GM12872 (cell line): ENCODE measurements at regions not wholly inside any gene's neighbourhood (a gene's known extent, or its start where the extent isn't known, plus 50 kb on each side); places are given as distances from the start of the nearest gene placed in this dataset.

Source experiments
- TF ChIP-seq, protein P1 (sequence below): IDR thresholded peaks from 3 replicates; pipeline ENCODE4 v1.5.1; 2011; ENCODE audit warnings: low read depth, mild to moderate bottlenecking, low read length, moderate library complexity; ENCODE audit not compliant: insufficient read depth

DNA sequence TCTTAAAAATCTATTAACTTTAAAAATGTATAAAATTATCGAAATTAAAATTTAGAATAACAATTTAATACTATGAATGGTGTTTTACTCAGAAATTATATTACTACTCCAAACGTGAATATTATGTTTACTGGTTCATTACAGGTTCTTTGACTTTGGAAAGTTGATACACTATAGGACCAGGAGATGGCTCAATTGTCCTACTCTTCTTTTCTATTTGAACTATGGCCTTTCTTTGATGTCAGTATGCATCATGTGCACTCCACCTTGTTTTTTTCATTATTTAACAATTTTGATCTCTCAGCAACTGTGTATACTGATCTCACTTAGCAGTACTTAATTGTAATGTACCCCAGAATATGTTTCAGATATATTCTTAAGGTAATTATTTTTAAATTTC, 391.5 kb upstream of the MANEA start:
- TF ChIP-seq, protein P1, sequence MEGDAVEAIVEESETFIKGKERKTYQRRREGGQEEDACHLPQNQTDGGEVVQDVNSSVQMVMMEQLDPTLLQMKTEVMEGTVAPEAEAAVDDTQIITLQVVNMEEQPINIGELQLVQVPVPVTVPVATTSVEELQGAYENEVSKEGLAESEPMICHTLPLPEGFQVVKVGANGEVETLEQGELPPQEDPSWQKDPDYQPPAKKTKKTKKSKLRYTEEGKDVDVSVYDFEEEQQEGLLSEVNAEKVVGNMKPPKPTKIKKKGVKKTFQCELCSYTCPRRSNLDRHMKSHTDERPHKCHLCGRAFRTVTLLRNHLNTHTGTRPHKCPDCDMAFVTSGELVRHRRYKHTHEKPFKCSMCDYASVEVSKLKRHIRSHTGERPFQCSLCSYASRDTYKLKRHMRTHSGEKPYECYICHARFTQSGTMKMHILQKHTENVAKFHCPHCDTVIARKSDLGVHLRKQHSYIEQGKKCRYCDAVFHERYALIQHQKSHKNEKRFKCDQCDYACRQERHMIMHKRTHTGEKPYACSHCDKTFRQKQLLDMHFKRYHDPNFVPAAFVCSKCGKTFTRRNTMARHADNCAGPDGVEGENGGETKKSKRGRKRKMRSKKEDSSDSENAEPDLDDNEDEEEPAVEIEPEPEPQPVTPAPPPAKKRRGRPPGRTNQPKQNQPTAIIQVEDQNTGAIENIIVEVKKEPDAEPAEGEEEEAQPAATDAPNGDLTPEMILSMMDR: no peak

DNA sequence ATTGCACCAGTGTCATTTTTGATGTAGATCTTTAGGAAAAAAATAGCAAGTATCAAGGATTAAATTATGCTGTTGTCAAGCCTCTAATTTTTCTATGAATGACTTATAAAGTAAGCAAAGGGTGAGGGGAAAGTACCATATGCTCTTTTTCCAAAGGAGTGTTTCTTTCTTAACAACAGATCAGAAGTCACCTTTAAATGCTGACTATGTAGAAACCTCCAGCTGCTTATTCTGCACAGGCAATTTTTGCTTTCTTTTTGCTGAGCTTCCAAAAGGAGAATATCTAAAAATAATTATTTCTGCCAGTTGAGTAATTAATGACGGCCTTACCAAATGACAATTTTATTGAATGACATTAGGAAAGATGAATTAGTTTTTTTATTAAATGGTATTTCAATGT, 390.6 kb upstream of the MANEA start:
- TF ChIP-seq, protein P1: no peak

DNA sequence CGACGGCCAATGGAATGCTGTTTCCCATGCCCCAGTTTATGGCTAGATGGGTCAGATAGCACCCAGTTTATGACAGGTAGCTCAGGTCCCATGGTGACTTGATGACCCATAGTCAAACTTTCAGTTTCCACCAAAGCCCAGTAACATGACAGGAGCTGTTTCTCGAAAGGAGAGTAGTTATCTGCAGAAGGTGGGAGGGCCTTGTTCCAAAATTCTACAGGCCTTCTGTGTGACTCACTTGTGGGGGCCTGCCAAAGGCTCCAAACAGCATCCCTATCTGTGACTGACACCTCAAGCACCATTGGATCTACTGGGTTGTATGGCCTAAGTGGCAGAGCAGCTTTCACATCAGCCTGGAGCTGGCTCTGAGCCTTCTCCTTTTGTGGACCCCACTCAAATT, 379.7 kb upstream of the MANEA start:
- TF ChIP-seq, protein P1: no peak

DNA sequence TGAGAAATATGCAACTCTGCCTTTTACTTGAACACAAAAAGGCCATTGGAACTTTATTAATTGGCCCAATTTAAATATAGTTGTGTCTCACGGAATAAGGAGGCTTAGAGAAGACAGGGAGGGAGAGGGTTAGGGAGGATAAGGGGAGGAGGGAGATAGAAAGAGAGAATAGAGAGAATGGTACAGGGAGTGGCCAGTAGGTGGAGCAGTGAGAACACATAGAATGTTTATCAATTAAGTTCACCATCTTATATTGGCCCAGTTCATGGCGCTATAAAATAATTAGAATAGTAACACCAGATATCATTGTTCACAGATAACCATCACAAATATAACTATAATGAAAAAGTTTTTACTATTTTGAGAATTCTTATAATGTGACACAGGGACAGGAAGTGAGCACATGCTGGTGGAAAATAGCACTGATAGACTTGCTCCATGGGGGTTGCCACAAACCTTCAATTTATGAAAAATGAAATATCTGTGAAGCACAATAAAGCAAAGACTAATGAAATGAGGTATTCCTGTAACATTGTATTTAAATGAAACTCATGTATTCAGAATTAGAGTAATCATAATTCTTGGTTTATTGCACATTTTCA, 374.1 kb upstream of the MANEA start:
- TF ChIP-seq, protein P1: peak; percentile 74

DNA sequence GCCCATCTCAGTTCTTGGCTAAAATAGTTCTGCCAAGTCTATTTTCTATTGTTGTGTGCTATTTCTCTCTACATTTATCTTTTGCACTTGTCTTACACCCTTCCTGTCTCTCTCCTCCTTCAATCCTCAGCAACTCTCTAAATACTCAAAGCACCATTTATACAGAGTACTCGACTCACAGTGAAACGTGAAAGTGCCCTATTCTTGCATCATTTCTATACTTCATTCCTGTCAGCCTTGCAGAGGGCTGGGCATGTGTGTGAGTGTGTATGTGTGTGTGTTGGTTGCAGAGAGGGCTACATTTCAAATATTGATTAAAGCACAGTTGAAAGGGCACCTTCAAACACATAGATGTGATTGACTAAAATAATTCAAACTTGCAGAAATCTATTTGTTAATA, 373.2 kb upstream of the MANEA start:
- TF ChIP-seq, protein P1: no peak

DNA sequence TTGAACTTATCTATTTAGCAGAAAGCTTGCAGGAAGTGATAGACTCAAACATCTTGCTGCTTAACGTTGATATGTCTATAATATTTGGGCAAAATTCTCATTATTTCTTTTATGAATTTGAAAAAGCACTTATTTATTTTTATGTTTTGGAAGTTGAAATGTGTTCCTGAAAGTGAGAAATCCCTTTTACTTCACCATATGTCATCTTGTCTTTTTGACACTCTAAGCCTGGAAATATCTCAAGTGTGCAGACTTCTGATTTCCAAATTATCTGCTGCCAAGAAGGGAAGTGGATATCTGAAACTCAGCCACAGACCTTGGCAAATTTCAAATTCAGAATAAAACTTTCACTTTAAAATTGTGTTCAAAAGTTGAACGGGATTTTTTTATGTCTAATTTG, 368.7 kb upstream of the MANEA start:
- TF ChIP-seq, protein P1: no peak

DNA sequence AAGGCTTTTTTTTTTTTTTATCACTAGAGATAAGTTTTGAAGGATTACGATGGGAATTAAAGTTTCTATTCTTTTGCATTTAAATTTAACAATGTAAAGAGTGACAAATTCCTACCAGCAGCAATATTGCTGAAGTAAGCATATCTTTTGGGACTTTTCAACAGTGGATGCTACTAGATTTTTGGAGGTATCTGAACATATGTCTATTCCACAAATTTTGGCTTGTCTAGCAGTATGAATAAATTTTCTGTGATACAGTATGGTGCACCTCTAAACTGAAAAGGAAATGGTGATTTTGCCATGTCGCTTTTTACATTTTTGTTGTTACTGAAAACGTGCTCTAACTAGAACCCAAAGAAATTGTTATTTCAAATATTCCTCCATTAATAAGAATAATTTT, 368.3 kb upstream of the MANEA start:
- TF ChIP-seq, protein P1: no peak

DNA sequence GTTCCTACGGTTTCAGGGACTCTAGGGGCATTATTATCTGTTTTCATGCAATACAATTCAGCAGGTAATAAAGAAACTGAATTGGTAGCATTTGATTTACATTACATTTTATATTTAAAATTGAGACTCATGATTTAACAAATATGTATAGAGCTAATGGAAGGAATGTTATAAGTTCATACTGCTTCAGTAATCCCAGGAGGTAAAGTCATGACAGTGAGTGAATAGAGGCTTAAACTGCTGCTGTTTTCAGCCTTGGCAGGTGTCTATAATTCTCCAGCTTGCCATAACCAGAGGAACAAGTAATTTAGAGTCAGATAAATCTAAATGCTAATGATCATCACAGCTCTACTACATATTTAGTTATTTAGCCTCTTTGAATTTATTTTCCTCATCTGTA, 360.8 kb upstream of the MANEA start:
- TF ChIP-seq, protein P1: no peak
